ENCODE measurements at regions not wholly inside any gene's neighbourhood (a gene's known extent, or its start where the extent isn't known, plus 50 kb on each side); places are given as distances from the start of the nearest gene placed in this dataset.

GRCh38 chr12:14071833-14072232 lies 90.4 kb upstream of the GRIN2B start:
- TF ChIP-seq TCF7 (IDR thresholded peaks at IDR 0.05; ENCODE audit: low read depth), result no peak
- TF ChIP-seq EP300 (IDR thresholded peaks at IDR 0.05; ENCODE audit: low read depth in 2 of 2, low read length in 2 of 2), result no peak
- TF ChIP-seq EP300 (CRISPR knock-in tag; IDR thresholded peaks at IDR 0.05; ENCODE audit: borderline replicate concordance), result no peak
- TF ChIP-seq ZGPAT (CRISPR knock-in tag; IDR thresholded peaks at IDR 0.05), result no peak
- no peak for TF ChIP-seq HOXA7 (CRISPR knock-in tag; IDR thresholded peaks at IDR 0.05)
- no peak for TF ChIP-seq ZNF274 (CRISPR knock-in tag; IDR thresholded peaks at IDR 0.05)
- TF ChIP-seq HCFC1 (IDR thresholded peaks at IDR 0.05; ENCODE audit: low read depth, low read length), result no peak
- TF ChIP-seq DMAP1 (CRISPR knock-in tag; IDR thresholded peaks at IDR 0.05), result no peak
- TF ChIP-seq ZNF891 (CRISPR knock-in tag; IDR thresholded peaks at IDR 0.05), result no peak
- TF ChIP-seq ZBTB20 (CRISPR knock-in tag; IDR thresholded peaks at IDR 0.05; ENCODE audit: borderline replicate concordance, low read depth), result no peak
- no peak for TF ChIP-seq POLR2A (IDR thresholded peaks at IDR 0.05; ENCODE audit: insufficient read depth in 1 of 2, low read depth in 2 of 2, low read length in 2 of 2)
- no peak for TF ChIP-seq GMEB1 (CRISPR knock-in tag; IDR thresholded peaks at IDR 0.05; ENCODE audit: borderline replicate concordance)
- no peak for TF ChIP-seq KAT2B (IDR thresholded peaks at IDR 0.05; ENCODE audit: borderline replicate concordance, low read depth, low read length)
- TF ChIP-seq FOXO1 (CRISPR knock-in tag; IDR thresholded peaks at IDR 0.05), result no peak
- TF ChIP-seq SP1 (IDR thresholded peaks at IDR 0.05), result no peak
- no peak for TF ChIP-seq SP1 (CRISPR knock-in tag; IDR thresholded peaks at IDR 0.05)

Data from HepG2 (cell line).